ENCODE measurements at regions not wholly inside any gene's neighbourhood (a gene's known extent, or its start where the extent isn't known, plus 50 kb on each side); places are given as distances from the start of the nearest gene placed in this dataset.

DNA sequence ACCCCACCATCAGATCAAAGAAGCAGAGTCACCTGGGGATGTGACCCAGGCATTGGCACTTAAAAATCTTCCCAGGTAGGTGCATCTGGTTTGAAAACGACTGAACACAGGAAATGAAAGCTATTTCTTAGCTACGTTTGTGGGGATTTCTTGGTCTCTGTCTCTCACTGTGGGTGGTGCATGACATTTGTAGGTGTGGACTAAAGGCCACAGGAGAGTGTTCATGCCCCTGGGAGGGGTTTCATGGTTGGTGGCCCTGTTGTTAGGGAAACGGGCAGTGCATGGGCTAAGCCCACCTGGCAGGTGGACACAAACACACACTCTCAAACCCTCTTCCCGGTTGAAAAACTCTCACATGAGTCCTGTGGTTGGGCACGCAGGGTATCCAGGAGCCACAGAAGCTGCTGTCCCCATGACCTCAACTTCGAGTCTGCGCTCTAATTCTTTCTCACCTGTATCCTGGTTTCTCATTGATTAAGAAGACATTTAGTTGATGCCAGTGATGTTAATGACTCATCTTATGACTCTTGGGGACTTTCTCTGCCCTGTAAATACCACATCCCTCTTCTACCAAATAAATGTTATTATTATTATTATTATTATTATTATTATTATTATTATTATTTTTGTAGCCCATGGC lies 119.4 kb downstream of the MRPS6 start:
- H3K36me3 ChIP-seq, result no peaks in the 10 kb centered on the region
- peaks cover 21 to 24% of the 10 kb centered on the region in 2 experiments for H3K4me1 ChIP-seq (ENCODE audit: control insufficient read depth in 1 of 2, insufficient read depth in 1 of 2, low read depth in 1 of 2, low read length in 1 of 2)
- H3K9me3 ChIP-seq, result no peaks in the 10 kb centered on the region
- no peak overlapping the region for H3K27ac ChIP-seq
- no peak overlapping the region for H3K4me3 ChIP-seq (ENCODE audit: low read depth in 1 of 2, low read length in 1 of 2)
- no peaks in the 10 kb centered on the region for H3K27me3 ChIP-seq
- TF ChIP-seq, protein P1, sequence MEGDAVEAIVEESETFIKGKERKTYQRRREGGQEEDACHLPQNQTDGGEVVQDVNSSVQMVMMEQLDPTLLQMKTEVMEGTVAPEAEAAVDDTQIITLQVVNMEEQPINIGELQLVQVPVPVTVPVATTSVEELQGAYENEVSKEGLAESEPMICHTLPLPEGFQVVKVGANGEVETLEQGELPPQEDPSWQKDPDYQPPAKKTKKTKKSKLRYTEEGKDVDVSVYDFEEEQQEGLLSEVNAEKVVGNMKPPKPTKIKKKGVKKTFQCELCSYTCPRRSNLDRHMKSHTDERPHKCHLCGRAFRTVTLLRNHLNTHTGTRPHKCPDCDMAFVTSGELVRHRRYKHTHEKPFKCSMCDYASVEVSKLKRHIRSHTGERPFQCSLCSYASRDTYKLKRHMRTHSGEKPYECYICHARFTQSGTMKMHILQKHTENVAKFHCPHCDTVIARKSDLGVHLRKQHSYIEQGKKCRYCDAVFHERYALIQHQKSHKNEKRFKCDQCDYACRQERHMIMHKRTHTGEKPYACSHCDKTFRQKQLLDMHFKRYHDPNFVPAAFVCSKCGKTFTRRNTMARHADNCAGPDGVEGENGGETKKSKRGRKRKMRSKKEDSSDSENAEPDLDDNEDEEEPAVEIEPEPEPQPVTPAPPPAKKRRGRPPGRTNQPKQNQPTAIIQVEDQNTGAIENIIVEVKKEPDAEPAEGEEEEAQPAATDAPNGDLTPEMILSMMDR (IDR thresholded peaks at IDR 0.05), result no peak

DNA sequence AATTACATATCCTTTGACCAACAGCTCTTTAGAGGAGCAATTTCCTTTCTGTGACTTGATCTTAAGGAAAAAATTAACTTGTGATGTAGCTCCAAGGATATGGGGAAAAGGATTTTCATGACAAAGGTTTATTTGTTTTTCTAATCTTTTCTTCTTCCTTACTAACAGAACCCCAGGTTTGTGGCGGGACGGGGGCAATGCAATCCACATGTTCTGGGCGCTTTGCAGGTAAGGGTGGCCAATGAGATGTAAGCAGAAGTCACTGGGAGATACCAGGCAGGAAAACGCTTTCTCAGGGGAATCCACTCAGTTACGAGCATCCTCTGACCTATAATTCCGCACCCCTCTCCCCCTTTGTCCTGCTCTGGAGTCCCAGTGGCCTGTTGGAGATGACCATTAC lies 122.0 kb downstream of the MRPS6 start:
- H3K9me3 ChIP-seq, result no peaks in the 10 kb centered on the region
- no peak overlapping the region for H3K4me3 ChIP-seq (ENCODE audit: low read depth in 1 of 2, low read length in 1 of 2)
- TF ChIP-seq, protein P1 (IDR thresholded peaks at IDR 0.05), result no peak
- peaks cover 36 to 38% of the 10 kb centered on the region in 2 experiments for H3K4me1 ChIP-seq (ENCODE audit: control insufficient read depth in 1 of 2, insufficient read depth in 1 of 2, low read depth in 1 of 2, low read length in 1 of 2)
- H3K27me3 ChIP-seq, result no peaks in the 10 kb centered on the region
- no peak overlapping the region for H3K27ac ChIP-seq
- H3K36me3 ChIP-seq, result no peaks in the 10 kb centered on the region

DNA sequence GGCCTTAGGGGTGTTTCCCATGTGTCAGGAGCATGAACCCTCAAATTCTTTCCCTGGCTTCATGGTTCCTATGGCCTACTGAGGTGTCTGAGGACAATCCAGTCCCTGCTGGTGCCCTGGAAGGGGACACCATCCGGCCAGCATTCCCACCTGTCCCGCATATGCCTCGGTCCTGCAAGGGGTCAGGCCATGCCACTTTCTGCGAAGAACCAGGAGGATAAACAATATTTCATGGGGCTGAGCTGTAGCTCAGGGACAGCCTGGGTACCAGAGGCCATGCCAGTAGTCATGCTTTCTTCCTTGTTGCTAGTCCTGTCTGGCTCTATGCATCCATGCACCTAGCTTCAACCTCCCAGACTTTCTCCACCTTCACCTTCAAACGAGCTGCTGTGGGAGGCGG lies 123.6 kb downstream of the MRPS6 start:
- H3K4me1 ChIP-seq (ENCODE audit: control insufficient read depth in 1 of 2, insufficient read depth in 1 of 2, low read depth in 1 of 2, low read length in 1 of 2), result peaks cover 51 to 53% of the 10 kb centered on the region in 2 experiments
- peak overlapping the region; percentile 95 for H3K27ac ChIP-seq
- no peak overlapping the region for H3K4me3 ChIP-seq (ENCODE audit: low read depth in 1 of 2, low read length in 1 of 2)
- H3K9me3 ChIP-seq, result no peaks in the 10 kb centered on the region
- no peaks in the 10 kb centered on the region for H3K36me3 ChIP-seq
- no peaks in the 10 kb centered on the region for H3K27me3 ChIP-seq
- TF ChIP-seq, protein P1 (IDR thresholded peaks at IDR 0.05), result no peak

DNA sequence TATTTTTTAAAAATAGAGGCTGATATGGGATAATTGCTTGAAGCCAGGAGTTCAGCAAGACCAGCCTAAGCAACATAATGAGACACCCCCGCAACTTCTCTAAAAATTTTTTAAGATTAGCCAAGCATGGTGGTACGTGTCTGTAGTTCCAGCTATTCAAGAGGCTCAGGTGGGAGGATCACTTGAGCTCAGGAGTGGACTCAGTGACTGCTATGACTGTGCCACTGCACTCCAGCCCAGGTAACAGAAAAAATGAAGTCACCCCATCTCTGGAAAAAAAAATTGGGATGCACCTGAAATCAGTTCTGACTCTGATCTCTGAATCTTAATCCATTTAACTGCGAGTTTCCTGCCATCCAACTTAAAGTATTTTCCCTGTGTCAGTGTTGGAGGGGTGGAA lies 124.2 kb downstream of the MRPS6 start:
- Histone ChIP-seq H3K36me3 (no peaks in the 10 kb centered on the region), H3K9me3 (no peaks in the 10 kb centered on the region), H3K4me1 (ENCODE audit: control insufficient read depth in 1 of 2, insufficient read depth in 1 of 2, low read depth in 1 of 2, low read length in 1 of 2) (peaks cover 57 to 58% of the 10 kb centered on the region in 2 experiments), H3K27me3 (no peaks in the 10 kb centered on the region), H3K4me3 (ENCODE audit: low read depth in 1 of 2, low read length in 1 of 2) (peak overlapping the region; percentile 67 to 73), H3K27ac (peak overlapping the region; percentile 95)
- TF ChIP-seq, protein P1 (IDR thresholded peaks at IDR 0.05), result no peak

DNA sequence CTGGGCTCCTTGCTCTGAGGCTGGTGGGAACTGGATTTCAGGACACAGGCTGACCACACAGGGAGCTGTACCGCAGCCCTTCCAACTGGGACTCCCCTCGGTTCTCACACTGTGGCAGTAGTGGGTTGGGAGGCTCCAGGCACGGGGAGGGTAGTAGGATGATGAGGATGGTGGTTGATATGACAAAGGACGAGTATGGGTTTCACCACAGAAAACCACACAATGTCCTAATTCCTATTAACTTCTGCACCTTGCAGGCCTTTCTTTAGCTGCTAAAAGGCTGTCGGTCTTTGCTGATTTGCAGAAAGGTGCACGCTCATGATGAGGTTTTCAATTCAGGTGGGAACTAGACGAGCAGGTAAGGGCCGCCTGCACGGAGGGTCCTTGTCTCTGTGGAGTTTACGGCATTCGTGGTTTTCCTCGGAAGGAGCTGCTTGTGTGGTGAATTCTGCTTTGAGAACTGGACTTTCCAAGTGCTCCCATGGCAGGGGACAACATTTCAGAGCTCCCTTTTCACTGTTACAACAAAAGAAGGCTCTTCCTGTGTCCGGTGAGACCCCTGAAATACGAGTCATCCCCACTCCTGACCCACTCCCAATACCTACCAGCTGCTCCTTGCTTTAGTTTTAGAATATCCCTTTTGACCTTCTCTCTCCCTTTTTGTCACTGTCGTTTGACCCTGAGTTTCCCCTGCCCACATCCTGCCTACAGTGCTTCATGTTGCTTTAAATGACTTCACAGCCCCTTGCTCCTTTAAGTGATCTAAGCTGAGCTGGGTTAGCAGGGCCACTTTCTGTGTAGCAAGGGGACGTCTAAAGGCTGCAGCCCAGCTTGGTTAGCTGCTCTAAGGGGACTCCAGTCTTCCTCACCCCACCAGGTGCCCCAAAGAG lies 125.1 kb downstream of the MRPS6 start:
- peak overlapping the region; percentile 67 to 73 for H3K4me3 ChIP-seq (ENCODE audit: low read depth in 1 of 2, low read length in 1 of 2)
- H3K9me3 ChIP-seq, result no peaks in the 10 kb centered on the region
- H3K4me1 ChIP-seq (ENCODE audit: control insufficient read depth in 1 of 2, insufficient read depth in 1 of 2, low read depth in 1 of 2, low read length in 1 of 2), result peaks cover 66 to 67% of the 10 kb centered on the region in 2 experiments
- TF ChIP-seq, protein P1 (IDR thresholded peaks at IDR 0.05), result peak; percentile 31
- peak overlapping the region; percentile 95 for H3K27ac ChIP-seq
- no peaks in the 10 kb centered on the region for H3K27me3 ChIP-seq
- no peaks in the 10 kb centered on the region for H3K36me3 ChIP-seq

All from neutrophil (primary cell).